GM12891 (cell line): ENCODE measurements at regions not wholly inside any gene's neighbourhood (a gene's known extent, or its start where the extent isn't known, plus 50 kb on each side); places are given as distances from the start of the nearest gene placed in this dataset.

Experiments used
- PAX5 ChIP-seq: IDR thresholded peaks from 2 replicates; pipeline ENCODE4 v1.6.1; 2011; ENCODE audit warnings: low read length, moderate library complexity, mild to moderate bottlenecking; ENCODE audit not compliant: insufficient read depth, severe bottlenecking
- POLR2A ChIP-seq: IDR thresholded peaks from 2 replicates; pipeline ENCODE4 v1.6.1; 2011; ENCODE audit warnings: low read depth, low read length, control low read depth
- POLR2AphosphoS5 ChIP-seq: IDR thresholded peaks from 2 replicates; pipeline ENCODE4 v1.6.1; 2011; ENCODE audit warnings: low read depth, low read length, control low read depth
- POU2F2 ChIP-seq: IDR thresholded peaks from 2 replicates; pipeline ENCODE4 v1.6.1; 2011; ENCODE audit warnings: low read depth, mild to moderate bottlenecking, control low read depth, low read length, moderate library complexity
- SPI1 ChIP-seq: IDR thresholded peaks from 2 replicates; pipeline ENCODE4 v1.6.1; 2011; ENCODE audit warnings: low read depth, low read length, control low read depth
- TAF1 ChIP-seq: IDR thresholded peaks from 2 replicates; pipeline ENCODE4 v1.6.1; 2011; ENCODE audit warnings: low read depth, low read length, control low read depth

- no peak for TF ChIP-seq SPI1
- no peak for TF ChIP-seq POLR2A
- no peak for TF ChIP-seq POLR2AphosphoS5
- no peak for TF ChIP-seq TAF1
- TF ChIP-seq POU2F2 = no peak
- no peak for TF ChIP-seq PAX5
These were observed 52.6 kb upstream of the SALL4 start for GRCh38 chr20:51854921-51855320.
